ENCODE measurements at regions not wholly inside any gene's neighbourhood (a gene's known extent, or its start where the extent isn't known, plus 50 kb on each side); places are given as distances from the start of the nearest gene placed in this dataset.

DNA sequence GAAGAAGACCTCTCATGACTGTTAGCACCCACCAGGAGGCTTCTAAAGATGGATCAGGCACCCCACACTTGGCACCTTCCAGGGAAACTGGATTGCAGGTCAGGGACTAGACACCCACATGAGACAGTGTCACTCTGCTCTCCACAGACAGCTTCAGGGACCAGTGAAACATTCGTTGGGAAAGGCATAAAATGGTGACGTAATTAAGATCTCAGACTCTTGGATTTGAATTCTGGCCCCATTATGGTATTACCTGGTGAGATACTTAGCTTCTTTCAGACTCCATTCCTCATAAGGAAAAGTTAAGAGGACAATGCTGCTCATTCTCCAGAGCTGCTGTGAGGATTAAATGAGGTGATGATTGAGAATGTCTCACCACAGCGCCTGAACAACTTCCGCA, 261.1 kb downstream of the ARRDC4 start:
- no peak for FAIRE-seq
- Histone ChIP-seq H3K4me2 (ENCODE audit: insufficient read depth, low read length) (no peak overlapping the region), H3K9me3 (replicated peaks; ENCODE audit: control insufficient read depth, insufficient read depth, low read length) (peaks cover 5% of the 10 kb centered on the region), H3K79me2 (ENCODE audit: control insufficient read depth, insufficient read depth, low read length) (no peaks in the 10 kb centered on the region), H3K27me3 (ENCODE audit: control insufficient read depth in 2 of 2, insufficient read depth in 2 of 2, low read length in 2 of 2) (no peaks in the 10 kb centered on the region), H2AFZ (ENCODE audit: low read depth, low read length) (no peak overlapping the region), H3K27ac (ENCODE audit: insufficient read depth, low read depth, low read length) (no peak overlapping the region), H3K4me1 (ENCODE audit: control insufficient read depth, extremely low read depth, insufficient read depth, low read length) (no peaks in the 10 kb centered on the region), H3K9me1 (replicated peaks; ENCODE audit: control insufficient read depth, extremely low read depth, insufficient read depth, low read length) (no peaks in the 10 kb centered on the region), H3K4me3 (replicated peaks in 1 of 3; ENCODE audit: insufficient read depth in 1 of 3, low read depth in 1 of 3, low read length in 3 of 3) (no peak overlapping the region), H3K36me3 (ENCODE audit: control insufficient read depth in 2 of 2, extremely low read depth in 1 of 2, insufficient read depth in 2 of 2, low read length in 2 of 2) (no peaks in the 10 kb centered on the region), H4K20me1 (replicated peaks; ENCODE audit: control insufficient read depth, extremely low read depth, insufficient read depth, low read length) (no peaks in the 10 kb centered on the region), H3K9ac (replicated peaks; ENCODE audit: extremely low read depth, insufficient read depth, low read length) (no peak overlapping the region)
- TF ChIP-seq, protein P1, sequence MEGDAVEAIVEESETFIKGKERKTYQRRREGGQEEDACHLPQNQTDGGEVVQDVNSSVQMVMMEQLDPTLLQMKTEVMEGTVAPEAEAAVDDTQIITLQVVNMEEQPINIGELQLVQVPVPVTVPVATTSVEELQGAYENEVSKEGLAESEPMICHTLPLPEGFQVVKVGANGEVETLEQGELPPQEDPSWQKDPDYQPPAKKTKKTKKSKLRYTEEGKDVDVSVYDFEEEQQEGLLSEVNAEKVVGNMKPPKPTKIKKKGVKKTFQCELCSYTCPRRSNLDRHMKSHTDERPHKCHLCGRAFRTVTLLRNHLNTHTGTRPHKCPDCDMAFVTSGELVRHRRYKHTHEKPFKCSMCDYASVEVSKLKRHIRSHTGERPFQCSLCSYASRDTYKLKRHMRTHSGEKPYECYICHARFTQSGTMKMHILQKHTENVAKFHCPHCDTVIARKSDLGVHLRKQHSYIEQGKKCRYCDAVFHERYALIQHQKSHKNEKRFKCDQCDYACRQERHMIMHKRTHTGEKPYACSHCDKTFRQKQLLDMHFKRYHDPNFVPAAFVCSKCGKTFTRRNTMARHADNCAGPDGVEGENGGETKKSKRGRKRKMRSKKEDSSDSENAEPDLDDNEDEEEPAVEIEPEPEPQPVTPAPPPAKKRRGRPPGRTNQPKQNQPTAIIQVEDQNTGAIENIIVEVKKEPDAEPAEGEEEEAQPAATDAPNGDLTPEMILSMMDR (IDR thresholded peaks at IDR 0.05; ENCODE audit: extremely low read depth in 1 of 2, insufficient read depth in 1 of 2, low read depth in 1 of 2, low read length in 2 of 2), result no peak
- TF ChIP-seq MYC (IDR thresholded peaks at IDR 0.05; ENCODE audit: low read depth, low read length) (no peak), EZH2 (IDR thresholded peaks at IDR 0.05; ENCODE audit: borderline replicate concordance, low read depth, low read length, severe bottlenecking) (no peak), GATA2 (IDR thresholded peaks at IDR 0.05; ENCODE audit: insufficient read depth, insufficient read length, low read depth, low read length) (no peak), JUN (IDR thresholded peaks at IDR 0.05; ENCODE audit: borderline replicate concordance, insufficient read depth, insufficient read length, low read depth) (no peak), POLR2A (IDR thresholded peaks at IDR 0.05; ENCODE audit: low read depth, low read length) (no peak), FOS (IDR thresholded peaks at IDR 0.05; ENCODE audit: borderline replicate concordance, insufficient read depth, low read length) (no peak), POLR2AphosphoS5 (IDR thresholded peaks at IDR 0.05; ENCODE audit: insufficient read depth, low read depth, low read length) (no peak)
- TF ChIP-seq, protein P2, sequence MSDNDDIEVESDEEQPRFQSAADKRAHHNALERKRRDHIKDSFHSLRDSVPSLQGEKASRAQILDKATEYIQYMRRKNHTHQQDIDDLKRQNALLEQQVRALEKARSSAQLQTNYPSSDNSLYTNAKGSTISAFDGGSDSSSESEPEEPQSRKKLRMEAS (IDR thresholded peaks at IDR 0.05; ENCODE audit: insufficient read depth, insufficient read length), result no peak
- BruUV-seq (replicated peaks), result no TSS peak
- dilution Hi-C loops (cut with MboI; ENCODE audit: extremely low pct_ligation_motif_present, low sequenced_read_pairs), result no loop called here
- ChIA-PET CTCF (interaction anchor here (0.6 kb wide), 1 partner anchor 21 kb away, joined by 3 read pairs; no protein-coding TSS in a partner anchor), POLR2A (no interaction called here)
- intact Hi-C loops (cut with micrococcal nuclease), result no loop called here
- DNase-seq (ENCODE audit: low read depth, low spot score), result no peak
